IMR-90 (cell line): ENCODE measurements at regions not wholly inside any gene's neighbourhood (a gene's known extent, or its start where the extent isn't known, plus 50 kb on each side); places are given as distances from the start of the nearest gene placed in this dataset.
A peak's percentile ranks its signal among the peaks of the same experiment; 100 is the strongest.

ENCODE experiments used
- ATAC-seq: fragments of 200-7000 bp; cut with Tn5 transposase; 2 replicates; pipeline ENCODE4 v1.9.1; 2020; ENCODE audit warnings: low read depth, mild to moderate bottlenecking, moderate library complexity
- BruUV-seq: library from RNA; stranded (reverse); fragments of 400-500 nt; replicated peaks from 2 replicates; lab custom pipeline; 2021; lab: Mats Ljungman, UMichigan
- CTCF ChIA-PET: fragments of 300-600 bp; formaldehyde crosslinking; extraction: SDS; loops from one replicate; lab custom pipeline; 2021; ENCODE audit warnings: antibody characterized with exemption; lab: Yijun Ruan, JAX
- POLR2A ChIA-PET: fragments of 300-600 bp; sonication (Branson Sonifier 250); formaldehyde crosslinking; loops from one replicate; lab custom pipeline; 2022; ENCODE audit warnings: antibody characterized with exemption; ENCODE audit not compliant: unreplicated experiment; lab: Charles Lee
- DNase-seq: peaks from one replicate; pipeline ENCODE4 v3.0.0; 2013
- H2AFZ ChIP-seq: replicated peaks from 2 replicates; pipeline ENCODE3; 2013; ENCODE audit warnings: low read length, mild to moderate bottlenecking; ENCODE audit not compliant: poor library complexity
- H2AK5ac ChIP-seq: 2 replicates; pipeline ENCODE4 v1.6.1; 2013; ENCODE audit warnings: low read depth, low read length, inconsistent platforms
- H2AK9ac ChIP-seq: replicated peaks from 2 replicates; pipeline ENCODE3; 2013; ENCODE audit warnings: mild to moderate bottlenecking, low read depth, low read length, moderate library complexity; ENCODE audit not compliant: poor library complexity
- H2BK120ac ChIP-seq: 2 replicates; pipeline ENCODE4 v1.6.1; 2013; ENCODE audit warnings: low read depth, low read length, inconsistent platforms
- H2BK15ac ChIP-seq: 3 replicates; pipeline ENCODE4 v1.6.1; 2013; ENCODE audit warnings: low read depth, low read length, inconsistent platforms
- H2BK20ac ChIP-seq: 2 replicates; pipeline ENCODE4 v1.6.1; 2013; ENCODE audit warnings: low read depth, mild to moderate bottlenecking, inconsistent platforms, low read length, moderate library complexity
- H2BK5ac ChIP-seq: 2 replicates; pipeline ENCODE4 v1.6.1; 2013; ENCODE audit warnings: mild to moderate bottlenecking, low read depth, low read length, inconsistent platforms; ENCODE audit not compliant: poor library complexity, severe bottlenecking
- H3K14ac ChIP-seq: replicated peaks from 2 replicates; pipeline ENCODE4 v1.6.1; 2013; ENCODE audit warnings: low read depth, low read length, inconsistent platforms
- H3K18ac ChIP-seq: 2 replicates; pipeline ENCODE4 v1.6.1; 2013; ENCODE audit warnings: low read depth, low read length, control low read depth
- H3K23ac ChIP-seq: 2 replicates; pipeline ENCODE4 v1.6.1; 2013; ENCODE audit warnings: low read depth, low read length, inconsistent platforms
- H3K27ac ChIP-seq: 2 replicates; pipeline ENCODE4 v1.5.1; 2013; ENCODE audit warnings: mild to moderate bottlenecking, control low read depth, low read length; ENCODE audit not compliant: insufficient read depth
- H3K27me3 ChIP-seq: 2 replicates; pipeline ENCODE4 v1.6.1; 2013; ENCODE audit warnings: low read length; ENCODE audit not compliant: control insufficient read depth, insufficient read depth
- H3K36me3 ChIP-seq: 2 replicates; pipeline ENCODE4 v1.6.1; 2013; ENCODE audit warnings: low read length, mixed read lengths; ENCODE audit not compliant: control insufficient read depth, insufficient read depth
- H3K4ac ChIP-seq: 2 replicates; pipeline ENCODE4 v1.6.1; 2013; ENCODE audit warnings: low read depth, low read length, inconsistent platforms
- H3K4me1 ChIP-seq: 2 replicates; pipeline ENCODE4 v1.6.1; 2013; ENCODE audit warnings: low read length, mixed read lengths; ENCODE audit not compliant: control insufficient read depth, insufficient read depth
- H3K4me2 ChIP-seq: 2 replicates; pipeline ENCODE4 v1.6.1; 2013; ENCODE audit warnings: low read depth, mild to moderate bottlenecking, control low read depth, low read length, moderate library complexity
- H3K4me3 ChIP-seq: 2 replicates; pipeline ENCODE4 v1.5.1; 2013; ENCODE audit warnings: low read depth, mild to moderate bottlenecking, control low read depth, low read length, moderate library complexity; ENCODE audit not compliant: insufficient read depth
- H3K56ac ChIP-seq: 2 replicates; pipeline ENCODE4 v1.6.1; 2013; ENCODE audit warnings: low read length, inconsistent platforms; ENCODE audit not compliant: insufficient read depth; ENCODE audit errors: extremely low read depth
- H3K79me1 ChIP-seq, 2 experiments: 2 replicates each; pipeline ENCODE4 v1.6.1; 2013; ENCODE audit warnings: low read length in 2 of 2, inconsistent platforms in 1 of 2, low read depth in 1 of 2
- H3K9ac ChIP-seq: 2 replicates; pipeline ENCODE4 v1.6.1; 2013; ENCODE audit warnings: low read depth, low read length, control low read depth
- H3K9me1 ChIP-seq: 2 replicates; pipeline ENCODE4 v1.6.1; 2013; ENCODE audit warnings: low read length, inconsistent platforms; ENCODE audit not compliant: insufficient read depth
- H3K9me3 ChIP-seq: 2 replicates; pipeline ENCODE4 v1.6.1; 2013; ENCODE audit warnings: low read length; ENCODE audit not compliant: control insufficient read depth, insufficient read depth
- H4K20me1 ChIP-seq: 2 replicates; pipeline ENCODE4 v1.6.1; 2013; ENCODE audit warnings: low read length, inconsistent platforms; ENCODE audit not compliant: insufficient read depth
- H4K5ac ChIP-seq: 2 replicates; pipeline ENCODE4 v1.6.1; 2013; ENCODE audit warnings: mild to moderate bottlenecking, low read depth, low read length, control low read depth
- H4K8ac ChIP-seq, 2 experiments: 2 replicates each; pipeline ENCODE4 v1.6.1; 2013; ENCODE audit warnings: low read depth in 2 of 2, low read length in 2 of 2, control low read depth in 1 of 2, inconsistent platforms in 1 of 2
- H4K91ac ChIP-seq: 2 replicates; pipeline ENCODE4 v1.6.1; 2013; ENCODE audit warnings: low read depth, low read length, inconsistent platforms; ENCODE audit not compliant: insufficient read depth
- CEBPB ChIP-seq: IDR thresholded peaks from 2 replicates; pipeline ENCODE4 v1.6.1; 2012; ENCODE audit warnings: low read depth, low read length, improper control_type of control experiment
- WGBS, 2 experiments: methylation state at CpG; one replicate each; pipeline versions ENCODE4 v1.1.5 to v1.1.7; 2013; ENCODE audit warnings: missing lambda C conversion rate in 2 of 2; ENCODE audit not compliant: insufficient read length in 1 of 2; ENCODE audit errors: extremely low coverage in 2 of 2; 5-methylcytosine and 5-hydroxymethylcytosine counted together
- dilution Hi-C: fragments of 300-500 bp; cut with HindIII; formaldehyde crosslinking; loops from one replicate; pipeline ENCODE4 v1.14.3; 2018; ENCODE audit warnings: low sequenced_read_pairs; ENCODE audit not compliant: unreplicated experiment
- in situ Hi-C: fragments of 300-500 bp; cut with MboI; formaldehyde crosslinking; loops from 3 replicates; pipeline ENCODE4 v1.14.3; 2019; ENCODE audit warnings: low sequenced_read_pairs, inconsistent platforms, mixed read lengths
- intact Hi-C: fragments of 100-400 bp; cut with micrococcal nuclease; formaldehyde crosslinking; loops from 2 replicates; pipeline ENCODE4 v1.10.0; 2022

- Histone ChIP-seq H2AK5ac (no peak overlapping the region), H2AFZ (no peak overlapping the region), H3K9me3 (no peaks in the 10 kb centered on the region; the same call in 1 of the 2 replicates), H2BK120ac (peak overlapping the region; percentile 79; the same call in 1 of the 2 replicates), H3K4me2 (no peak overlapping the region), H4K20me1 (no peaks in the 10 kb centered on the region), H3K27me3 (no peaks in the 10 kb centered on the region), H2BK20ac (peak overlapping the region; percentile 53; the same call in 1 of the 2 replicates), H3K18ac (peak overlapping the region; percentile 81), H4K5ac (peak overlapping the region; percentile 75; the same call in 1 of the 2 replicates), H3K36me3 (no peaks in the 10 kb centered on the region), H3K4me1 (peaks cover 4% of the 10 kb centered on the region; the same call in 1 of the 2 replicates), H4K8ac (peak overlapping the region; percentile 9 to 36; a peak in 3 of 4 replicates), H3K9me1 (no peaks in the 10 kb centered on the region), H4K91ac (peak overlapping the region; percentile 44), H3K23ac (no peak overlapping the region), H3K4me3 (no peak overlapping the region), H2BK5ac (peak overlapping the region; percentile 95), H3K9ac (no peak overlapping the region), H2AK9ac (no peak overlapping the region), H2BK15ac (peak overlapping the region; percentile 66; the same call in 2 of the 3 replicates), H3K79me1 (no peaks in the 10 kb centered on the region), H3K56ac (no peak overlapping the region), H3K14ac (peak overlapping the region; percentile 14; the same call in 1 of the 2 replicates), H3K4ac (peak overlapping the region; percentile 33; the same call in 1 of the 2 replicates), H3K27ac (no peak overlapping the region)
- TF ChIP-seq CEBPB = no peak
- ChIA-PET POLR2A (no interaction called here), CTCF (interaction anchor here (0.6 kb wide), 1 partner anchor 17 kb away, joined by 3 read pairs; no protein-coding TSS in a partner anchor)
- intact Hi-C loops (no loop called here), dilution Hi-C loops (no loop called here), in situ Hi-C loops (no loop called here)
- peak; percentile 10 for DNase-seq
- ATAC-seq = no peak
- WGBS, 2 experiments = 50% methylated on average over 1 of the region's 2 CpGs; no CpG with 5 or more reads in 1 of the 2 experiments
- BruUV-seq = no TSS peak
Observed at GRCh38 chrX:3178329-3178728, 137.1 kb downstream of the ARSF start.
